Neural crest cell (in vitro differentiated cells): ENCODE measurements at regions not wholly inside any gene's neighbourhood (a gene's known extent, or its start where the extent isn't known, plus 50 kb on each side); places are given as distances from the start of the nearest gene placed in this dataset.

Source experiments
- DNase-seq: peaks from one replicate; pipeline ENCODE4 v3.0.0; 2021; ENCODE audit warnings: low read depth, mixed read lengths, low spot score
- H3K27ac Mint-ChIP-seq: one replicate; pipeline ENCODE4 v1.8.0; 2021; ENCODE audit warnings: mild to moderate bottlenecking, mixed read lengths; ENCODE audit not compliant: unreplicated experiment
- H3K27me3 Mint-ChIP-seq: 2 replicates; pipeline ENCODE4 v1.8.0; 2021; ENCODE audit warnings: low read depth, mild to moderate bottlenecking, mixed read lengths
- H3K36me3 Mint-ChIP-seq: 2 replicates; pipeline ENCODE4 v1.8.0; 2021; ENCODE audit warnings: low read depth, mild to moderate bottlenecking, mixed read lengths
- H3K4me1 Mint-ChIP-seq: 2 replicates; pipeline ENCODE4 v1.8.0; 2021; ENCODE audit warnings: mixed read lengths
- H3K4me3 Mint-ChIP-seq: one replicate; pipeline ENCODE4 v1.8.0; 2021; ENCODE audit warnings: mild to moderate bottlenecking, mixed read lengths
- H3K9me3 Mint-ChIP-seq: 2 replicates; pipeline ENCODE4 v1.8.0; 2021; ENCODE audit warnings: mixed read lengths
- TF ChIP-seq, protein P1 (sequence below): fragments of 200-600 bp; sonication (generic); conservative IDR thresholded peaks from 2 replicates; pipeline ENCODE4 v1.5.0; 2021; ENCODE audit warnings: antibody characterized with exemption, mild to moderate bottlenecking

DNA sequence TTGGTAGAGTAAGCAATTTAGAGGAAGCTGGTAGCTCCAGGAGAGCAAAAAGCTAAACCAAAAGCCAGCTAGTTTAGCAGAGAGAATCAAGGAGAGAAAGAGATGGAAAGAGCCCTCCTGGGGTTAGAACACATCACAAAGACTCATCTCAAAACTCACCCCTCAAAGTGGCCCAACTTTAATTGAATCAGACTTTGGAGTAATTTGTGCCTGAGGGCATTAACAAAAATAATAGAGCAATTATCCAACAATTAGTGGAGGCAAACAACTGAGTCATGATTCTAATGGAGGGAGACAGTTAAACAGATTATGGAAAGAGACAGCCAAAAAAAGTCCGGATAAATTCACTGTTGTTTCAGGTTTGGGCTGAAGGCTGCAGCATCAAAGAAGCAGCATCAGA, 417.4 kb downstream of the KCNJ3 start:
- DNase-seq, result no peak
- H3K36me3 Mint-ChIP-seq, result no peaks in the 10 kb centered on the region

DNA sequence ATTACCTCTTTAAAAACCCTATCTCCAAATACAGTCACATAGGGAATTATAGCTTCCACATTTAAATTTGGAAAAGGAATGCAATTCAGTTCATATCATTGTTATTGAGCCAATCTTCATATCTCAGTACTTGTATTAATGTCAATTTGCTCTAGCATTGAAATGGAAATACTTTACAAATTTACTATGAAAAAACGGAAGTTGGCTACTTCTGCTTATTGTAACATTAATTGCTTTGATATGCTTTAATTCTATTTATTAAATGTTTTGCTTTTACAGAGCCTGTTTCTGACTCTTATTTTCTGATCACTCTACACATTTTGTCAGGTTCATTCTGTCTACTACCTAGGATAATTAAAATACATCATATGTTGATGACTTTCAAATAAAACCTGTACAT, 412.6 kb downstream of the KCNJ3 start:
- TF ChIP-seq, protein P1, sequence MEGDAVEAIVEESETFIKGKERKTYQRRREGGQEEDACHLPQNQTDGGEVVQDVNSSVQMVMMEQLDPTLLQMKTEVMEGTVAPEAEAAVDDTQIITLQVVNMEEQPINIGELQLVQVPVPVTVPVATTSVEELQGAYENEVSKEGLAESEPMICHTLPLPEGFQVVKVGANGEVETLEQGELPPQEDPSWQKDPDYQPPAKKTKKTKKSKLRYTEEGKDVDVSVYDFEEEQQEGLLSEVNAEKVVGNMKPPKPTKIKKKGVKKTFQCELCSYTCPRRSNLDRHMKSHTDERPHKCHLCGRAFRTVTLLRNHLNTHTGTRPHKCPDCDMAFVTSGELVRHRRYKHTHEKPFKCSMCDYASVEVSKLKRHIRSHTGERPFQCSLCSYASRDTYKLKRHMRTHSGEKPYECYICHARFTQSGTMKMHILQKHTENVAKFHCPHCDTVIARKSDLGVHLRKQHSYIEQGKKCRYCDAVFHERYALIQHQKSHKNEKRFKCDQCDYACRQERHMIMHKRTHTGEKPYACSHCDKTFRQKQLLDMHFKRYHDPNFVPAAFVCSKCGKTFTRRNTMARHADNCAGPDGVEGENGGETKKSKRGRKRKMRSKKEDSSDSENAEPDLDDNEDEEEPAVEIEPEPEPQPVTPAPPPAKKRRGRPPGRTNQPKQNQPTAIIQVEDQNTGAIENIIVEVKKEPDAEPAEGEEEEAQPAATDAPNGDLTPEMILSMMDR, result no peak
- Mint-ChIP-seq H3K27me3 (no peaks in the 10 kb centered on the region), H3K27ac (no peak overlapping the region), H3K36me3 (no peaks in the 10 kb centered on the region), H3K9me3 (no peaks in the 10 kb centered on the region), H3K4me3 (no peak overlapping the region), H3K4me1 (no peaks in the 10 kb centered on the region)
- DNase-seq, result no peak

More for the DNA sequence above, 417.4 kb downstream of the KCNJ3 start:
- Mint-ChIP-seq H3K9me3 (no peaks in the 10 kb centered on the region), H3K27me3 (no peaks in the 10 kb centered on the region), H3K4me3 (no peak overlapping the region), H3K27ac (no peak overlapping the region), H3K4me1 (no peaks in the 10 kb centered on the region)
- TF ChIP-seq, protein P1, result no peak

DNA sequence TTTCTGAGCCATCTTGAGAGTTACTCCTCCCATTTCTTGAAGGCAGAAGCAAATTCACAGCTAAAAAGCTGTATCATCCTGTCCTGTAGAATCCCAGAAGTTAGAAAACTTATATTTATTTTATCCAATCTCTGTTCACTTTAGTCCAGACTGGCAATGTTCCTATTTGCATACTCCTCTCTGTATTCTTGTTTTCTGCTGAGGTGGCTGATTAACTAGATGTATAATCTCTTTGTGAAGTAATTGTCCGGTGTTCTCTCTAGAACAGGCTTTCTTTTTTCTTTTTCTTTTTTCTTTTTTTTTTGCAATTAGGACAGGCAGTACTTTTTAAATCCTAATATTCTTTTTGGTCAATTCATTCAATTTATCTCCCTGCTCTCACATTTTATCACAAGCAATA, 411.0 kb downstream of the KCNJ3 start:
- DNase-seq, result no peak
- Mint-ChIP-seq H3K9me3 (no peaks in the 10 kb centered on the region), H3K36me3 (no peaks in the 10 kb centered on the region), H3K27ac (no peak overlapping the region), H3K4me3 (no peak overlapping the region), H3K27me3 (no peaks in the 10 kb centered on the region), H3K4me1 (no peaks in the 10 kb centered on the region)
- TF ChIP-seq, protein P1, result no peak

DNA sequence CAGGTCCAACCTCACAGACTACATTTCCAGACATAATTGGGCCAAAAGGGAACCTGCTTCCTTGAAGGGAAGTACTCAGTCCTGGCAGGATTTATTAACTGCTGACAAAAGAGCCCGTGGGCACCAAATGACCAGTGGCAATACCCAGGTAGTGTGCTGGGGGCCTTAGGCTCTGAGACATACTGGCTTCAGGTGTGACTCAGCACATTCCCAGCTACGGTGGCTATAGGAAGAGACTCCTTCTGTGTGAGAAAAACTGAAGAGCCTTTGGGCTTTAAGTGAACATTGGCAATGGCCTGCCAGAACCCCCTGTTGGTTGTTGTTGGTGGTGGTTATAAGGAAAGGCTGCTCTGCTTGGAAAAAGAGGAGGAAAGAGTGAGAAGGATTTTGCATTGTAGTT, 401.8 kb downstream of the KCNJ3 start:
- no peak for DNase-seq
- no peaks in the 10 kb centered on the region for H3K27me3 Mint-ChIP-seq
- H3K9me3 Mint-ChIP-seq, result peaks cover 5% of the 10 kb centered on the region
- H3K4me3 Mint-ChIP-seq, result no peak overlapping the region
- H3K4me1 Mint-ChIP-seq, result no peaks in the 10 kb centered on the region
- no peak overlapping the region for H3K27ac Mint-ChIP-seq
- TF ChIP-seq, protein P1, result no peak
- peaks cover 5% of the 10 kb centered on the region for H3K36me3 Mint-ChIP-seq

DNA sequence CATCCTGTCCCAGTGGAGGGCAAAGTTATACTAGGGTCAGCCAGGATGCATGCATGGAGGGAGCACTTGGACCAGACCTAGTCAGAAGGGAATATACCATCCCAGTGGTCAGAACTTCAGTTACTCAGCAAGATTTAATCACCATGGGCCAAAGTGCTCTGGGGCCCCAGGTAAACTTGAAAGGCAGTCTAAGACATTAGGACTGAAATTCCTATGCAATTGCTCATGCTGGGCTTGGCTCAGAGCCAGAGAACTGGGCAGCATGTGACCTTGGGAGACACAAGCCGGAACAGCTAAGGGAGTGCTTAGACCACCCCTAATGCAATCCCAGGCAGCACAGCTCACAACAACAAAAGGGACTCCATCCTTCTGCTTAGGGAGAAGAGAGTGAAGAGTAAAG, 401.3 kb downstream of the KCNJ3 start:
- no peak overlapping the region for H3K4me3 Mint-ChIP-seq

More for the DNA sequence above, 401.3 kb downstream of the KCNJ3 start:
- DNase-seq, result no peak
- no peak overlapping the region for H3K27ac Mint-ChIP-seq
- peaks cover 5% of the 10 kb centered on the region for H3K9me3 Mint-ChIP-seq
- H3K27me3 Mint-ChIP-seq, result no peaks in the 10 kb centered on the region
- peaks cover 5% of the 10 kb centered on the region for H3K36me3 Mint-ChIP-seq
- TF ChIP-seq, protein P1, result no peak
- H3K4me1 Mint-ChIP-seq, result no peaks in the 10 kb centered on the region
